Thyroid gland (tissue), 4 donors: ENCODE measurements at regions not wholly inside any gene's neighbourhood (a gene's known extent, or its start where the extent isn't known, plus 50 kb on each side); places are given as distances from the start of the nearest gene placed in this dataset.

Experiments
- DNase-seq, 2 donors: peaks; one replicate each; pipeline ENCODE4 v3.0.0-alpha.2; 2019
- H3K27ac ChIP-seq, 3 donors: fragments of 200-600 bp; sonication (generic); 1 replicate in 2 of 3; 2 replicates in 1 of 3; pipeline ENCODE4 v1.5.1; 2016 to 2019; ENCODE audit warnings: mild to moderate bottlenecking in 1 of 3, moderate library complexity in 1 of 3
- H3K27me3 ChIP-seq: fragments of 200-600 bp; sonication (generic); one replicate; pipeline ENCODE4 v1.5.1; 2019
- H3K36me3 ChIP-seq, 2 donors: fragments of 200-600 bp; sonication (generic); one replicate each; pipeline ENCODE4 v1.5.1; 2016 to 2019
- H3K4me1 ChIP-seq, 2 donors: fragments of 200-600 bp; sonication (generic); one replicate each; pipeline ENCODE4 v1.5.1; 2017 to 2019
- H3K4me3 ChIP-seq, 3 donors: fragments of 200-600 bp; sonication (generic); replicated peaks in 1 of 3; 1 replicate in 2 of 3; 2 replicates in 1 of 3; pipeline ENCODE4 v1.5.1; 2016; ENCODE audit warnings: mild to moderate bottlenecking in 1 of 3
- H3K9me3 ChIP-seq: fragments of 200-600 bp; sonication (generic); one replicate; pipeline ENCODE4 v1.5.1; 2017
- POLR2A ChIP-seq, 2 donors: fragments of 450-650 bp; IDR thresholded peaks; one replicate each; pipeline ENCODE4 v1.6.1; 2017; ENCODE audit warnings: antibody characterized with exemption in 2 of 2, mild to moderate bottlenecking in 2 of 2, moderate library complexity in 1 of 2
- WGBS, 2 donors: methylation state at CpG; one replicate each; pipeline ENCODE4 v1.1.5; 2017; 5-methylcytosine and 5-hydroxymethylcytosine counted together
- intact Hi-C: fragments of 100-400 bp; cut with DNase I; formaldehyde crosslinking; loops from one replicate; pipeline ENCODE4 v1.15.1; 2023
- TF ChIP-seq, protein P1 (sequence below), 6 experiments: fragments of 200-600 bp in 3 of 6; fragments of 450-650 bp in 3 of 6; sonication (generic) in 3 of 6; IDR thresholded peaks; one replicate each; pipeline ENCODE4 v1.5.1; 2016 to 2019; ENCODE audit warnings: antibody characterized with exemption in 6 of 6, mild to moderate bottlenecking in 2 of 6, inconsistent platforms in 1 of 6, moderate library complexity in 1 of 6

GRCh38 chr6:126173265-126173664 lies 166.7 kb upstream of the CENPW start:
- TF ChIP-seq POLR2A (IDR thresholded peaks at IDR 0.05) = no peak
- TF ChIP-seq, protein P1, sequence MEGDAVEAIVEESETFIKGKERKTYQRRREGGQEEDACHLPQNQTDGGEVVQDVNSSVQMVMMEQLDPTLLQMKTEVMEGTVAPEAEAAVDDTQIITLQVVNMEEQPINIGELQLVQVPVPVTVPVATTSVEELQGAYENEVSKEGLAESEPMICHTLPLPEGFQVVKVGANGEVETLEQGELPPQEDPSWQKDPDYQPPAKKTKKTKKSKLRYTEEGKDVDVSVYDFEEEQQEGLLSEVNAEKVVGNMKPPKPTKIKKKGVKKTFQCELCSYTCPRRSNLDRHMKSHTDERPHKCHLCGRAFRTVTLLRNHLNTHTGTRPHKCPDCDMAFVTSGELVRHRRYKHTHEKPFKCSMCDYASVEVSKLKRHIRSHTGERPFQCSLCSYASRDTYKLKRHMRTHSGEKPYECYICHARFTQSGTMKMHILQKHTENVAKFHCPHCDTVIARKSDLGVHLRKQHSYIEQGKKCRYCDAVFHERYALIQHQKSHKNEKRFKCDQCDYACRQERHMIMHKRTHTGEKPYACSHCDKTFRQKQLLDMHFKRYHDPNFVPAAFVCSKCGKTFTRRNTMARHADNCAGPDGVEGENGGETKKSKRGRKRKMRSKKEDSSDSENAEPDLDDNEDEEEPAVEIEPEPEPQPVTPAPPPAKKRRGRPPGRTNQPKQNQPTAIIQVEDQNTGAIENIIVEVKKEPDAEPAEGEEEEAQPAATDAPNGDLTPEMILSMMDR (IDR thresholded peaks at IDR 0.05) = no peak
- no peaks in the 10 kb centered on the region for H3K4me1 ChIP-seq
- H3K4me3 ChIP-seq = no peak overlapping the region
- H3K36me3 ChIP-seq = no peaks in the 10 kb centered on the region
- no peaks in the 10 kb centered on the region for H3K9me3 ChIP-seq
- H3K27me3 ChIP-seq = no peaks in the 10 kb centered on the region
- no peak for DNase-seq
- 86 to 88% methylated on average over 4 of the region's 4 CpGs for WGBS, 2 donors
- H3K27ac ChIP-seq = no peak overlapping the region
- intact Hi-C loops = no loop called here

DNA sequence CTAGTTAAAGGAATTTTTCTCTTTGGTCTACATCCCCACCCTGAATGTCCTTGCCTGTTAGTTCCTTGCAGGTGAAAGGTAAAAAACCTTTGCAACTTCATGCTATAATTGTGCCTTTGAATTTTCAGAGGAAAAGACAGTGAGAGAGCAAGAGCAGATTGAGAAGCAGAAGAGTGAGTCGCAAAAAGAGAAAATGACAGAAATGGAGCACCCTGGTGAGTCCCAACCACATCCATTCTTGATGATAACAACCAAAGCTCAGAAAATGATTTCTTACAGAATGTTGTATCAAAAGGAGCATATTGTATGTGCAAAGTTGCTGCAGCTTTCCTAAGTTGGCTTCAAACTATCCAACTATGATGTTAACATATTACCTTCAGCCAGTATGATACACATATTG lies 165.2 kb upstream of the CENPW start:
- H3K4me1 ChIP-seq = no peaks in the 10 kb centered on the region
- no peaks in the 10 kb centered on the region for H3K36me3 ChIP-seq
- H3K27ac ChIP-seq = no peak overlapping the region
- TF ChIP-seq, protein P1 (IDR thresholded peaks at IDR 0.05) = no peak
- no peak for TF ChIP-seq POLR2A (IDR thresholded peaks at IDR 0.05)
- 98% methylated on average over 1 of the region's 1 CpG for WGBS, 2 donors
- no peaks in the 10 kb centered on the region for H3K27me3 ChIP-seq
- H3K9me3 ChIP-seq = no peaks in the 10 kb centered on the region
- H3K4me3 ChIP-seq = no peak overlapping the region
- intact Hi-C loops = no loop called here
- no peak for DNase-seq

DNA sequence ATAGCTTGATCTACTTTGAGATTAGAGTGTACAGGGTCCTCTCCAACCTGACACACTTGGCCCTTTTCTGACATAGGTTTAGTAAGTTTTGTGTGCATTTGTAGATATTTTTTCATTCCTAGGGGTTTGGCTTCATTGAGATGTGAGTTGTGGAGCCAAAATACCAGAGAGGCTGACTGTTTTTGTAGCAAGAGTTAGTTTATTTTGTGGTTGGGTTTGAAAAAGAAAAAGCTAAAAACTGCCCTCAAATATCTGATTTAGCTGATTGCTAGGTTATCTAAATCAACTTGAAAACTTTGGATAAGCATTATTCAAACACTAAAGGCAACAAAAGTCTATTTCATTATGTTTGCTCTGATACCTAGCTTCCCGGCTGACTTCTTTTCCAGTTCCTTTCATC lies 164.7 kb upstream of the CENPW start:
- Histone ChIP-seq H3K9me3 (no peaks in the 10 kb centered on the region), H3K36me3 (no peaks in the 10 kb centered on the region), H3K27ac (no peak overlapping the region), H3K27me3 (no peaks in the 10 kb centered on the region), H3K4me3 (no peak overlapping the region), H3K4me1 (no peaks in the 10 kb centered on the region)
- 87 to 90% methylated on average over 1 of the region's 1 CpG for WGBS, 2 donors
- intact Hi-C loops = no loop called here
- no peak for DNase-seq
- no peak for TF ChIP-seq POLR2A (IDR thresholded peaks at IDR 0.05)
- TF ChIP-seq, protein P1 (IDR thresholded peaks at IDR 0.05) = no peak

- no peak for TF ChIP-seq POLR2A (IDR thresholded peaks at IDR 0.05)
- TF ChIP-seq, protein P1 (IDR thresholded peaks at IDR 0.05) = no peak
- DNase-seq = no peak
- Histone ChIP-seq H3K4me1 (no peaks in the 10 kb centered on the region), H3K36me3 (no peaks in the 10 kb centered on the region), H3K27ac (no peak overlapping the region), H3K4me3 (no peak overlapping the region), H3K9me3 (no peaks in the 10 kb centered on the region), H3K27me3 (no peaks in the 10 kb centered on the region)
- intact Hi-C loops = no loop called here
Measured at GRCh38 chr6:126176282-126176681, 163.6 kb upstream of the CENPW start.

DNA sequence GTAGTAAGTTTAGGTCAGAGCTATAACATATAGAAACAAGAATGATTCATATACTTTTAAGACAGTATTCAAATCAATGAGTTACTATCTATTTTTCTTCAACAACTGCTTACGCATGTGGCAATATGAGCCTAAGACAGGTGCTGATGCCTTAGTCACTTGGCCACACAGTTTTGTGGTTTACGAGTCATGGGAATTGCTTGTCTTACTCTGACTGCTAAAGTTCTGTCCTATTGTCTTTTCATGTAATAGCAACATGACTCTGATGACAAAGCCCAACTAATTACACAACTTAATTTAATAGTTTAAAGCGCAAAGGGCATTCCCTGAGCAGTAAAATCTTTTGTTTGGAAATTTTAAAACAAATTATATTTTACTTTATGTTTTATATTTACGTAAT lies 159.3 kb upstream of the CENPW start:
- no peaks in the 10 kb centered on the region for H3K4me1 ChIP-seq
- H3K27me3 ChIP-seq = no peaks in the 10 kb centered on the region
- no peaks in the 10 kb centered on the region for H3K36me3 ChIP-seq
- no peak for DNase-seq
- H3K27ac ChIP-seq = no peak overlapping the region
- H3K9me3 ChIP-seq = no peaks in the 10 kb centered on the region
- no peak overlapping the region for H3K4me3 ChIP-seq
- intact Hi-C loops = no loop called here
- TF ChIP-seq POLR2A (IDR thresholded peaks at IDR 0.05) = no peak
- TF ChIP-seq, protein P1 (IDR thresholded peaks at IDR 0.05) = no peak
- WGBS, 2 donors = 92 to 94% methylated on average over 4 of the region's 4 CpGs
